Myocyte (in vitro differentiated cells): ENCODE measurements at regions not wholly inside any gene's neighbourhood (a gene's known extent, or its start where the extent isn't known, plus 50 kb on each side); places are given as distances from the start of the nearest gene placed in this dataset.
"Not testable (repeated sequence)": the region's sequence is repeated elsewhere in the genome, so short reads cannot be mapped to it uniquely, and the experiment has no call there.

Experiments used
- DNase-seq: peaks from one replicate; pipeline ENCODE4 v3.0.0-alpha.2; 2012; ENCODE audit warnings: low read depth

DNA sequence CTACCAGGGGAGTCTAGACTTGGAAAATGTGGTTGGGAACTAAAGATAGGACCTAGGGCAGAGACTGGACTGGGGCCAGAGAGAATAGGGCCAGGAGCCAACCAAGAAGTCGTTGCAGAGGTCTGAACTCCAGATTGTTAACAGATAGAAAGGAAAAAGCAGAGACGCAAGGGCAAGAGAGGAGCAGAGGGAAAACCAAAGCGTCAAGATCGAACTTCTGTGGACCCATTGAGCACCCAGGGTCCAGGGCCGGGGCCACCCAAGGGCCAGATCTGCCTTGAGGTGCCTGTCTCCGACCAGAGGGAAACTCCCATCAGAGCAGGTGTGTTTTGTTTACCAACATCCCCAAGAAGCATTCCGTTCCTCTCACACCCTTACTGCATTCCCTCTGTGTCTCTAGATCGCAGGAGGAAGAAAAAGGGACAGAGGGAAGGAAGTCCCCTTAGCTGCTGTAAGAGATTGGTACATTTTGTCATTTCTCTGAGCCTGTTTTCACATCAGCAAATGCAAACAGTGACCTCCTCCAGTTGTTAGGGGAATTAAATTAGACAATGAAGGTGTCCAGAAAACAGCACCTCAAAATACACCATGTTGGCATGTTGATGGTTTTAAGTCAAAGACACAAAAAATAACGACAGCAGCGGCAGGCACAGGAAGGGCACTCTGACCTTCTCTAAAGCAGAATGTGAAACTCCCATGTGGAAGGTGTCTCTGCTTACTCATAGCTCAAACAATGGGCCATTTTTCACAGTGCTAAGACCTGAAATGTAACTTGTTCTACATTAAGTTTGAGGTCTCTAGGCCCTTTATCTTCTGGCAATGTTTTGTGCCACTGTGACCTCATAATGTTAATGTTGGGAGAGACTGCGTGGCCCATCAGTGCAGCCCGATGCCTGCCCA lies 105.8 kb upstream of the RAB4A start:
- peak; percentile 17 for DNase-seq

DNA sequence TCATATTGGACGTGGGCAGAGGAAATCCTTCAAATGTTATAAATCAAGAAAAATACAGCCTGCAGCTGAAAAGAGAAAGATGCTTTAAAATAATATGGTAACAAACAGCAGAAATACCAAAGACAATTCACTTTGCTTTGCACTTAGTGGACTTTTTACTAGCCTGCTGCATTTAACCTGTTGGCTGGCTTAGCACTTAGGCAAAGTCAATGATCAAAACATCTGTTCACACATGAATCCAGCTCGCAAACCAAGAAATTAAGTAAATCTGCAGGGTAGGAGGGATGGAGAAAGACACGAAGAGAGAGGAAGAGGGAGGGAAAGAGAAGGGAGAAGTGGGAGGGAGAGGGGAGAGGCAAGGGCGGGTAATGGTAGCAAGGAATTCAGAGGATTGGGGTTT lies 103.6 kb upstream of the RAB4A start:
- DNase-seq = no peak

DNA sequence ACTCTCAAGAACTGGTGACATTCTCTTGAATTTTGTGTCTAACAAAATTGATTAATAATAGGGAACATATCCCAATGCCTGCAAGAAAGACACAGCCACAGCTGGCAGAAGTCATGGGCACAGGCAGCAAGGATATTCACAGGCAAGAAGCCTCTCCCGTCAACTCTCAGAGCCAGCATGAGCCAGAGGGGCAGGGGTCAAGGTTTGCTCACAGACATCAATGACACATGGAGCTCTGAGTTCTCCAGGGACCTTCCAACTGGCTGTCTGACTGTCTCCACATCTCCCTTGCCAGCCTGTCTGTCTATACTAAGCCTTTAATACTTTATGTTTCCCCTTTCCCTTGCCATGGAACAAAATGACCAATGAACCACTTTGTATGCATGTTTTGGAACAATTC lies 101.5 kb upstream of the RAB4A start:
- DNase-seq = no peak

DNA sequence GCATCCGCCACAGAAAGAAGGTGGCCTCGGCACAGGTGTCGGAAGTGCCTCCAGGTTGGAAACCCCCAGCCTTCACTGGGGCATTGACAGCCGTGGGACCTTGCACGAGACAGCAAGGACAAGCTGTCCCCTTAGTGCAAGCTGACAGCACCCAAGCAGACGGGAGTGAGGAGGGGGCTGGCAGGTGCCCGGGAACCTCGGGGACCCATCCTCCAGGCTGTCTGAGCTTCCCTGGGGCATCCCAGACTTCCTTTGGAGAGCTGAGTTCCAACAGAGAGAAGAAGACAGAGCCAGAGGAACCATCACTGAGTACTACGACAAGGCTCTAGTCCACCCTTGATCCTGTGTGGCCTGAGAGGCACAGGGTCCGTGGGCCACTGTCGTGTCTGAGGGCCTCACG lies 100.6 kb upstream of the RAB4A start:
- no peak for DNase-seq

GRCh38 chr1:229170778-229171505 lies 100.0 kb upstream of the RAB4A start:
- no peak for DNase-seq

- peak; percentile 28 for DNase-seq
Measured at GRCh38 chr1:229171934-229172333, 99.0 kb upstream of the RAB4A start.

GRCh38 chr1:229173491-229174476 lies 97.1 kb upstream of the RAB4A start:
- DNase-seq = not testable (repeated sequence)

- DNase-seq = not testable (repeated sequence)
Measured at GRCh38 chr1:229175297-229175696, 95.6 kb upstream of the RAB4A start.

GRCh38 chr1:229176457-229176856 lies 94.5 kb upstream of the RAB4A start:
- DNase-seq = peak; percentile 11

DNA sequence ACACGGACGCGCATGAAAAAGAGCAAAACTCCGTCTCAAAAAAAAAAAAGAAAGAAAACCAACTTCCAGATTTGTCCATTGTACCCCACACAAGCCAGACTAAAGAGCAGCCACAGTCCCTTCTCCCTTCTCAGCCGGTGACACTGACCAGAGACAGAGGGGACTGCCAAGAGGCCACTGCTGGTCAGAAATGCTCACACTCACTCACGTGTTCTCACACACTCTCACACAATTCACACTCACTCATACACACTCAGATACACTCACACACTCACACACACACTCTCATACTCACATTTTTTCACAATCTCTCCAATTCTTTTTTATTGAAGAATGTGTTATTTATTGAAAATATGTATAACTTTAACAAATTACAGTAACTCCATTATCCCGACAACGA lies 90.8 kb upstream of the RAB4A start:
- no peak for DNase-seq

- DNase-seq = no peak
Measured at GRCh38 chr1:229181419-229181818, 89.5 kb upstream of the RAB4A start.

GRCh38 chr1:229183588-229183987 lies 87.3 kb upstream of the RAB4A start:
- no peak for DNase-seq

GRCh38 chr1:229184066-229184465 lies 86.8 kb upstream of the RAB4A start:
- DNase-seq = no peak

GRCh38 chr1:229185963-229186362 lies 84.9 kb upstream of the RAB4A start:
- DNase-seq = no peak

GRCh38 chr1:229186373-229187056 lies 84.4 kb upstream of the RAB4A start:
- DNase-seq = no peak

GRCh38 chr1:229190057-229190575 lies 80.8 kb upstream of the RAB4A start:
- DNase-seq = no peak

DNA sequence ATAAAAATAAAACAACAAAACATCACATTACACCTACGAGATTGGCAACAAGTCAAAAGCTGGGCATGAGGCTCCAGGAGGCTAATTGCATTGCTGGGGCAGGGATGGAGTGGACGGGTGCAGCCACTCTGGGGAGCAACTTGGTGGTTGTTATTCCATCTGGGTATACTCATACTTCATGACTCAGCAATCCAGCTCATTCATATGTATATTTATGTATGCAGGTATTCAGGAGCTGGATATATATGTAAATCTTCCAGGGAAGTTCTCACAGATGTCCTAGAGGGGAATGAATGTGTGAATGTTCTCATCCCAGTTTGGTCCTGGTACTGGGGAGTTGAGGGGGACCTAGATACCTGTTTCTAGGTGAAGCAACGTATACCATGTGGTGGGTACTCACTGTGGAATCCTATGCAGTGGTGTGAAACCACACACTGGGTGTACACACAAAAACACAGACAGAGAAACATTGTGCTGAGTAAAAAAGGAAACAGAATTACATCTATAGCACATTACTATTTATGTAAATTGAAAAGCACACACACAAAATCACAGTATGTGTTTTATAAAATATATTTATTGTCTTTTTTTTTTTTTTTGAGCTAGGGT lies 79.7 kb upstream of the RAB4A start:
- DNase-seq = no peak

DNA sequence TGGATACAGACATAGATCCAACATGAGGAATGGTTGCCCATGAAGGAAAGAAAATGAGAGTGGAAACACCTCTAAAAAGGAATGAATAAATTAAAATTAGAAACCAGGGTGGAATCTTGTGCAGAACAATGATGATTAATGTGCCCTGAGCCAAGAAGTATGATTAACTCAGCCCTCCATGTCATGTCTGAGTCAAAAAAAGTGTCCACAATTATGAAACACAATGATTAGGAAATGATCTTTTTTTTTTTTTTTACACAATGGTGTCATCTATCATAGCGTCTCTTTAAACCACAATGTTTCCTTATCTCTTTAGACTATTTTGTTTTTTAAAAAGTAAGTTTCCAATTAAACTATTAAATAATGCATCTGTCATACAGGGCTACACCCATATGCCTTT lies 78.9 kb upstream of the RAB4A start:
- DNase-seq = peak; percentile 3

DNA sequence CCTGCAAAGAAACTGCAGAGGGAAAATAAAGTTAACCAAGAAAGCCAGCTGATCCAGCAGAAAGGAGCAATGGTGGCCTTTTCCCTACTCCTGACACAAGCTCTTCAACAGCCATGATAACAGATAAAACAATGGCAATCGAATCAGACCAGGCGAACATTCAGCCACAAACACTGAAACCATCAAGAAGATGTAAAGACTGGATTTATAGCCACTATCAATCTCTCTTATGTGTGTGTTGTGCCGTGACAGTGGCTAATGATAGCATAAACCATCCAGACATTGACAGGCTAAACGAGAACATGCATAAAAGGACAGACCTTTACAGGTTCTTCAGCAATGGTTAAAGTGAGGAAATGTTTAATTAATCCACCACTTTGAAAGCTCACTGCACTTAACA lies 78.1 kb upstream of the RAB4A start:
- no peak for DNase-seq

DNA sequence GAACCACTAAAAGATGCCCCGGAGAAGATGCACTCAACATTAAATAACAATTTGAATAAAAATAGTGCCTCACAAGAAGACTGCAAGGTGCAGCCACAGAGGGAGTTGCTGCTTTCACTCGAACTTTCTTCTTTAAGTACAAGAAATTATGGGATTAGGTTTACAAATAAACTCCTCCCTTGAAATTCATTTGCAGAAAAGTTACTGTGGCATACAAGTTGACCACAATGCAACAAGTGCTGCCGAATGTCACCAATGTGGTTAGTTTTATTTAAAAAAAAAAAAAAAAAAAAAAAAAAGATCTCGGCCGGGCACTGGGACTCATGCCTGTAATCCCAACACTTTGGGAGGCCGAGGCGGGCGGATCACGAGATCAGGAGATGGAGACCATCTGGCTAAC lies 76.8 kb upstream of the RAB4A start:
- no peak for DNase-seq
